Stomach smooth muscle (tissue), 2 donors: ENCODE measurements at regions not wholly inside any gene's neighbourhood (a gene's known extent, or its start where the extent isn't known, plus 50 kb on each side); places are given as distances from the start of the nearest gene placed in this dataset.
A peak's percentile ranks its signal among the peaks of the same experiment; 100 is the strongest.

Source experiments
- H3K27ac ChIP-seq: one replicate; pipeline ENCODE4 v1.7.0; 2013; ENCODE audit warnings: mild to moderate bottlenecking, low read length, inconsistent platforms
- H3K27me3 ChIP-seq, 2 donors: one replicate each; pipeline ENCODE4 v1.7.0; 2013; ENCODE audit warnings: low read length in 2 of 2; ENCODE audit not compliant: insufficient read depth in 2 of 2, control insufficient read depth in 1 of 2
- H3K36me3 ChIP-seq, 2 donors: one replicate each; pipeline ENCODE4 v1.7.0; 2013; ENCODE audit warnings: low read length in 2 of 2; ENCODE audit not compliant: control insufficient read depth in 2 of 2, insufficient read depth in 2 of 2
- H3K4me1 ChIP-seq: one replicate; pipeline ENCODE4 v1.7.0; 2013; ENCODE audit warnings: low read length; ENCODE audit not compliant: control insufficient read depth, insufficient read depth
- H3K4me3 ChIP-seq, 2 donors: one replicate each; pipeline ENCODE4 v1.7.0; 2013; ENCODE audit warnings: low read length in 2 of 2
- H3K9ac ChIP-seq, 2 donors: one replicate each; pipeline ENCODE4 v1.7.0; 2013; ENCODE audit warnings: low read length in 2 of 2, mild to moderate bottlenecking in 1 of 2
- H3K9me3 ChIP-seq, 2 donors: one replicate each; pipeline ENCODE4 v1.7.0; 2013; ENCODE audit warnings: low read length in 2 of 2; ENCODE audit not compliant: control insufficient read depth in 2 of 2
- donor health status: healthy.
- donor health status: Pancreatic carcinoma.

GRCh38 chr10:78560341-78560688 is 508.5 kb upstream of the ZMIZ1 start:
- Histone ChIP-seq H3K4me3 (no peak overlapping the region), H3K27me3 (no peaks in the 10 kb centered on the region), H3K36me3 (no peaks in the 10 kb centered on the region), H3K27ac (peak overlapping the region; percentile 18), H3K4me1 (peaks cover 36% of the 10 kb centered on the region), H3K9ac (no peak overlapping the region), H3K9me3 (no peaks in the 10 kb centered on the region)

GRCh38 chr10:78563314-78563713 is 505.5 kb upstream of the ZMIZ1 start:
- Histone ChIP-seq H3K9me3 (no peaks in the 10 kb centered on the region), H3K4me3 (no peak overlapping the region), H3K27ac (peak overlapping the region; percentile 6), H3K4me1 (peaks cover 60% of the 10 kb centered on the region), H3K27me3 (no peaks in the 10 kb centered on the region), H3K36me3 (no peaks in the 10 kb centered on the region), H3K9ac (no peak overlapping the region)

- H3K27me3 ChIP-seq: no peaks in the 10 kb centered on the region
Observed at GRCh38 chr10:78565841-78566240, 502.9 kb upstream of the ZMIZ1 start.

GRCh38 chr10:78566284-78567111 is 502.3 kb upstream of the ZMIZ1 start:
- Histone ChIP-seq H3K36me3 (no peaks in the 10 kb centered on the region), H3K9ac (no peak overlapping the region), H3K4me3 (peak overlapping the region in 1 of 2 donors; percentile 9), H3K27ac (peak overlapping the region; percentile 58), H3K4me1 (peaks cover 57% of the 10 kb centered on the region), H3K27me3 (no peaks in the 10 kb centered on the region), H3K9me3 (no peaks in the 10 kb centered on the region)

More at GRCh38 chr10:78565841-78566240, 502.9 kb upstream of the ZMIZ1 start:
- no peaks in the 10 kb centered on the region for H3K9me3 ChIP-seq
- no peaks in the 10 kb centered on the region for H3K36me3 ChIP-seq
- H3K27ac ChIP-seq: peak overlapping the region; percentile 58
- peaks cover 56% of the 10 kb centered on the region for H3K4me1 ChIP-seq
- peak overlapping the region in 1 of 2 donors; percentile 3 for H3K4me3 ChIP-seq
- H3K9ac ChIP-seq: no peak overlapping the region

- H3K27ac ChIP-seq: no peak overlapping the region
- H3K9ac ChIP-seq: no peak overlapping the region
- H3K4me1 ChIP-seq: peaks cover 67% of the 10 kb centered on the region
Observed at GRCh38 chr10:78567680-78568455, 500.9 kb upstream of the ZMIZ1 start.

GRCh38 chr10:78568620-78569019 is 500.1 kb upstream of the ZMIZ1 start:
- no peaks in the 10 kb centered on the region for H3K9me3 ChIP-seq
- H3K36me3 ChIP-seq: no peaks in the 10 kb centered on the region
- peaks cover 62% of the 10 kb centered on the region for H3K4me1 ChIP-seq
- H3K4me3 ChIP-seq: no peak overlapping the region
- no peak overlapping the region for H3K9ac ChIP-seq
- H3K27me3 ChIP-seq: no peaks in the 10 kb centered on the region
- no peak overlapping the region for H3K27ac ChIP-seq

More at GRCh38 chr10:78567680-78568455, 500.9 kb upstream of the ZMIZ1 start:
- no peaks in the 10 kb centered on the region for H3K36me3 ChIP-seq
- H3K4me3 ChIP-seq: no peak overlapping the region
- no peaks in the 10 kb centered on the region for H3K9me3 ChIP-seq
- no peaks in the 10 kb centered on the region for H3K27me3 ChIP-seq

- Histone ChIP-seq H3K9ac (peak overlapping the region in 1 of 2 donors; percentile 21), H3K9me3 (no peaks in the 10 kb centered on the region), H3K4me3 (no peak overlapping the region), H3K27ac (peak overlapping the region; percentile 31), H3K36me3 (no peaks in the 10 kb centered on the region), H3K4me1 (peaks cover 52% of the 10 kb centered on the region), H3K27me3 (no peaks in the 10 kb centered on the region)
Observed at GRCh38 chr10:78570633-78571235, 498.0 kb upstream of the ZMIZ1 start.

- H3K36me3 ChIP-seq: no peaks in the 10 kb centered on the region
- H3K27ac ChIP-seq: no peak overlapping the region
- H3K4me3 ChIP-seq: no peak overlapping the region
- no peak overlapping the region for H3K9ac ChIP-seq
- H3K27me3 ChIP-seq: no peaks in the 10 kb centered on the region
- no peaks in the 10 kb centered on the region for H3K9me3 ChIP-seq
- peaks cover 47% of the 10 kb centered on the region for H3K4me1 ChIP-seq
Observed at GRCh38 chr10:78571286-78571685, 497.5 kb upstream of the ZMIZ1 start.

- Histone ChIP-seq H3K9me3 (no peaks in the 10 kb centered on the region), H3K36me3 (no peaks in the 10 kb centered on the region), H3K4me1 (peaks cover 41% of the 10 kb centered on the region), H3K27me3 (no peaks in the 10 kb centered on the region), H3K9ac (no peak overlapping the region), H3K27ac (no peak overlapping the region), H3K4me3 (no peak overlapping the region)
Observed at GRCh38 chr10:78571891-78572290, 496.9 kb upstream of the ZMIZ1 start.

- no peaks in the 10 kb centered on the region for H3K36me3 ChIP-seq
- no peak overlapping the region for H3K9ac ChIP-seq
- H3K4me1 ChIP-seq: peaks cover 37% of the 10 kb centered on the region
- no peaks in the 10 kb centered on the region for H3K9me3 ChIP-seq
- H3K27ac ChIP-seq: no peak overlapping the region
- no peaks in the 10 kb centered on the region for H3K27me3 ChIP-seq
- H3K4me3 ChIP-seq: no peak overlapping the region
Observed at GRCh38 chr10:78572565-78572964, 496.2 kb upstream of the ZMIZ1 start.
